Middle frontal gyrus (tissue), 1 donor: ENCODE measurements at regions not wholly inside any gene's neighbourhood (a gene's known extent, or its start where the extent isn't known, plus 50 kb on each side); places are given as distances from the start of the nearest gene placed in this dataset.

Experiments used
- DNase-seq: peaks from one replicate; pipeline ENCODE4 v3.0.0-alpha.2; 2015; ENCODE audit warnings: low spot score; ENCODE audit errors: extremely low spot score

DNA sequence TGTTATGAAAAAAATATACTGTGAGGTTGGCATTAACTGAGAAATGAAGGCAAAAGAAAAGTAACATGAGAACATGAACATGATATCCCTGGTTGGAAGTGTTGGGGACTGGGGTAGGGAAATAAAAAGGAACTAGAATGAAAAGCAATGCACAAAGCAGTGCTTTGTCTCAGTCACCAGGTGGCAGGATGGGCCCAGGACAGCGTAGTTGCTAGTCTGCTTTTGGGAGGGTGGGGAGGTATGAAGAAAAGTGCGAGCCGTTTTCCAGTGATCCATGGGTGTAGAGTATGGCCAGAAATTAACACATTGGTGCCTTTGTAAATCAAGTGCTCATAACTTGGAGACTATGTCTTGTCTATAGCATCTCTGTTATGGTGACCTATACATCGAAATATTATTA lies 662.5 kb upstream of the SALL1 start:
- DNase-seq: no peak

DNA sequence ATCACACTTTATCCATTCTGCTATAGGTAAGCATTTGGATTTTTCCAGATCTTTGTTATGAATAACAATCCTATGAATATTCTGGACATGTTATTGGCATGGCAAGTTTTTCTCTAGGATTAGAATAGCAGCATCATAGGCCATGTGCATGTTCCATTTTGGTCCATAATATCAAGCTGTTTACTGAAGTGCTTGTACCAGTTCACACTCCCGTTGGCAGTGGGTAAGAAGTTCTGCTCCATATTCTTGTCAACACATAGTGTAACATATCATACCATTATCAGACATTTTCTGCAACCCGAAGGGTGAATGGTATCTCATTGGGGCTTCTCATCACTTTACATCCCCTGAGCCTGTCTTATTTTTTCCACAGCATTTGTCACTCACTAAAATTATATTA lies 661.9 kb upstream of the SALL1 start:
- no peak for DNase-seq

DNA sequence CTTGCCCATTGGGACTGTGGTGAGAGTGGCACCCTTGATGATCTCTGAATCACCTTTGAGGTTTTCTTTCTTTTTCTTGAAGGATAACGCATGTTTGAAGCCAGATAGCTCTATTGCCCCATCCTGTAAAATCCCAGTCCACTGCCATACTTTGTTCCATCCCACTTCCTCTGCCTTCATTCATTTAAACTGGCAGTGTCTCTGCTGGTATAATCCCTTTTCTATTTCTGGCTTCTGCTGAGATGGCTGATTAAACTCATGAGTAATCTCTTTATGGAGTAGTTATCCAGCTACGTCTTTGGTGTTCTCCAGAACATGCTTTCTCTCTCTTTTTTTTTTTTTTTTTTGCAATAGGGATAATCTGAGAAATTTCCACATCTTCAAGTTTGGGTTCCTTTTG lies 656.5 kb upstream of the SALL1 start:
- DNase-seq: no peak

DNA sequence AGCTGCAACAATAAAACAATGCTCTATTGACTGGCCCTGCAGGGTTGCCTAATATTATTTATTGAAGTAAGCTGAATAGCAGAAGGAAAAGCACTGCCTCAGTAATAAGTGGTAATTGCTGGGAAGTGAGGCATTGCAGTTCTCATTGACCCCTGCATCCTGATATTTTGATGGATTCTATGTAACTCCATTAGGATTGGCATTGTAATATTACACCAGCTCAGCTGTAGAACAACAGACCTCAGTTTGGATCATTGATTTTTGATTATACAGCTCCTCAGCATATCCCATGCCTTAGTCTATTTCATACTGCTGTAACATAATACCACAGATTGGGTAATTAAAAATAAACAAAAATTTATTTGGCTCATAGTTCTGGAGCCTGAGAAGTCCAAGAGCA lies 650.6 kb upstream of the SALL1 start:
- no peak for DNase-seq

DNA sequence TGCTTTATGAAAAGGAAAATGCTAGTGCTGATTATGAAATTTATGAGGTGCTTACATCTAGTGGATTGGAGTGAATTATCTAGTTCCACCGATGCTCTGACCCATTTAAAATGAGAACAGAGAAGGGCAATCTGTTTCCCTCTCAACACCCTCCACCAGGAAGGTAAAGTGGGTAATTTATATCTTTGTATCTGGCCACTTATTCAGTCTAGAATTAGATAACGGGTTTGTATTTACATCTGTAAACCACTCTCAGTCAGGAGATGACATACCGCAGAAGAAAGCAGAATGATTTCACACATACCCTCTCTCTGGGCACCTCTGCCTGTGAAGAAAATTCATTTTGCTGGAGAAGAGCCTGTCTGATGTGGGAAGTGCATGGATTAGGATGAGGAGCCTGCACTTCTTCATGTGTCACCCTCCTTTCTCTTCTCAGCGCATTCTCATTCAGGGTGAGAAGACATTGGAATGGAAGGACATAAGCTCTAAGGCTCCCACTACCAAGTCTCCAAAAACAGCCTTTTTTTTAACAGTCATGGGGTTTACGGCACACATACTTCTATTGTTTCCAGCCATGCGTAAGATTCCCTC lies 646.7 kb upstream of the SALL1 start:
- DNase-seq: no peak

DNA sequence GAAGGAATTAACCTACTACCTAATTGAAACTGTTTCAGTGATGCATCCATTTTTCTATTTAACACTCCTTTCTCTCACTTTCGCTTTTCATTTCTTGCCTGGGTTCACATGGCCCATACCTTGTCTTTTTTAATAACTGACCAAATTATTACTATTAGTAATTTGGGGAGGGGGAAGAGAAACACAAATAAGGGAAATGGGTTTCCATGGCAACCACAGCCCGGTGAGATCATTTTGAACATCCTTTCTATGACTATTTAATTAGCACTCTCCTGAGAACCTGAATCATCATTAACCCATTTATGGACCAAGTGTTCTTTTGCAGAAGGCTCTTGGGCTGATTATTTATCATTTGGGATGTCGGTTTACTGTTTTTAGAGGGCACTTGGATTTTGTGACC lies 628.2 kb upstream of the SALL1 start:
- no peak for DNase-seq

DNA sequence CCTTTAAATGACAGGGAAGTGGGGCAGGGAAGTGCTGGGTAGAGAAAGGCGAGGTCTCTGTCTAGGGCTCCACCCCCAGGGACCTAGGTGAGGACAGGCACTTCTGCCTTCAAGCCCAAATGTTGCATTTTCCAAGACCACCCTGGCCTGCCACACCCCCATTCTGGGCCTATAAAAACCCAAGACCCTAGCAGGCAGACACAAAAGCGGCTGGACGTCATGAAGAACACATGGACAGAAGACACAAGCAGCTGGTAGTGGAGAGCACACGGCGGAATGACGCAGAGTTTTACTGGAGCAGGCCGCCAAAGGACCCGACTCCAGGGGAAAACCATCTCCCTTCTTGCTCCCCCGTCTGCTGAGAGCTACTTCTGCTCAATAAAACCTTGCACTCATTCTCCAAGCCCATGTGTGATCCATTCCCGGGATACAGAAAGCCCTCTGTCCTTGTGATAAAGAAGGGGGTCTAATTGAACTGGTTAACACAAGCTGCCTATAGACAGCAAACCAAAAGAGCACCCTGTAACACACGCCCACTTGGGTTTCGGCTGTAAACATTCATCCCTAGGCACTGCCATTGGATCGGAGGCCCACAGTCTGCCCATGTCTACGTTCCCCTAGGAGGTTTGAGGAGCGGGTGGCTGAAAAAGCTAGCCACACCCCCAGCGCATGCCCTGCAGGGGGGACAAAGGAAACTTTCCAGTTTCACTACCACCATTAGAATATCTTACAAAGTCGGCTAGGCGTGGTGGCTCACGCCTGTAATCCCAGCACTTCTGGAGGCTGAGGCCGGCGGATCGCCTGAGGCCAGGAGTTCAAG lies 622.2 kb upstream of the SALL1 start:
- DNase-seq: no peak

DNA sequence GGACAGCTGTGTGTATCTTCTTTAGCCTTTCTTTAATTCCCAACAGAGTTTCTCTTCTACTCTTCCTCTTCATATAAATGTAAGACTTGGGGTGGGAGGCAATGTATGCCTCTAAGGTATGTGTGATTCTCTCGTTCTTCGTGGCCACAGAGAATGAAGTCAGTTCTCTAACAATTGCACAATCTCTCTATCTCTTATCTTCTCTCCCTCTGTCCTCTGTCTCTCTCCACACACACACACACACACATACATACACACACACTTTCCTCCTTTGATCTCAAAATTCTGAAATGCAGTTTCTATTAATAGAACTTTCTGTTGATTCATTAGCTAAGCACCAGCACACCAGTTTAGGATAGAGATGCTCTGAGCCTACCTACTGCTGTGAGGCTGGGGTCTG lies 615.7 kb upstream of the SALL1 start:
- DNase-seq: no peak

DNA sequence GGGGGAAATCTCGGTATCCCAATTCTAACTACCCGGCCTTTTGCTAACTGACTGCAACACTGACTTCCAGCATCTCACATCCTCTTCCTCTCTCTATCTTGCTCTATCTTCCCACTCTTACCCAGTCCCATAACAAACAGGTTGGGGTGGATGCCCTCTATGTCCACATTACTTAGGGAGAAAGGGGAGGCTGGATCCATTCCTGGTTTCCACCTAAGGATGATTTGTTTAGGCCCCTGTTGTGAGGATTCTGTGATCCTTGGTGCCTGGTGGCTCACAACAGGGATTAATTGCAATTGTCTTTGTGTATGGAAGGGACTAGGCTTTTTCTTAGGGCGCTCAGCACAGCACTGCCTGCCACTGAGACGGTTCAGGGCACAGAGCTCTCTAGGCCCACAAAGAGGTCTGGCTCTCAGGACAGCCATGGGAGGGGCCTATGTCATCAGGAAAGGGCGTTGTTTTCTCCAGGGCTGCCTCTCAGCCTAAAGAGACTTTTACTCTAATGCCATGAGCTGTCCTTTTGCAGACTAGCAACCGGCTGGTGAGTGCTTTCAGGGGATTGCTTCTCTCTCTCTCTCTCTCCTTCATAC lies 612.1 kb upstream of the SALL1 start:
- no peak for DNase-seq

DNA sequence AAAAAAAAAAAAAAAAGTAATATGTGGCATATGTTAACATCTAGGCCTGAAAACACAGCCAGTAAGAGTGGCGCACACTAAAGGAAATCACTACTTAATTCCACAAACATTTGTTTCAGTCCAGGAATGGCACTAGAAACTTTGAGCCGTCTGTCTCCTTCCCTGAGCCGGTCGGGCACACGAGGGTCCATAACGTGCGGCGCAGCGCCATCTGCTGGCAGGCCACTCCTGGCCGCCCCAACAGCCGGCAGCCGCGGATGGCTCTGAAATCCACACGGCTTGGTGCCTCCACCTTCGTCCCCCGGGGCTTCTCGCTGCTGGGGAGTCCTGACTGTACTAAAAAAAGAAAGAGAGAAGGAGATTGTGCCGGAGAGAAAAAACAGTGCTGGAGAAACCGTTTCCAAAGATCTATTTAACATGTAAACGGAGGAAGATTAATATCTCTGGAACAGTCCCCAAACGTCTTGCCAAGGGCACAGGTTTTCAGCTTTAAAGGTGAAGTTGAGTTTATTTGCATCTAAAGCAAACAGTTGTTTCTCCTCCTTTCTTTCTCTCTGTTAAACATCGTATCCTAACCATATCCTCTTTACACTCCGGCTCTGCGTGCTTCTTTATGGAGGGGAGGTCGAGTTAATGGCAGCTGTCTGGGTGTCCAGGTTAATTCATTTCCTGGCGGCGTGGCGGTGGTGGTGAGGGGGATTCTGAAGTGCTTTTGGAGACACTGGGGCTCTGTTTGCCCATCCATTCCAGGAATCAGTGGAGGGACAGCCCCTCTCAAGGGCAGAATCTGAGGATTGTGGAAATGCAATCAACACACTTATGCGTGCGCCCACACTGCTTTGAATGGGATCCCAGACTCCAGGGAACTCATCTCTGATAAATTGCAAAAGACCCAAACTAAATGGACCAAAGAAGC lies 611.3 kb upstream of the SALL1 start:
- DNase-seq: peak; percentile 65

DNA sequence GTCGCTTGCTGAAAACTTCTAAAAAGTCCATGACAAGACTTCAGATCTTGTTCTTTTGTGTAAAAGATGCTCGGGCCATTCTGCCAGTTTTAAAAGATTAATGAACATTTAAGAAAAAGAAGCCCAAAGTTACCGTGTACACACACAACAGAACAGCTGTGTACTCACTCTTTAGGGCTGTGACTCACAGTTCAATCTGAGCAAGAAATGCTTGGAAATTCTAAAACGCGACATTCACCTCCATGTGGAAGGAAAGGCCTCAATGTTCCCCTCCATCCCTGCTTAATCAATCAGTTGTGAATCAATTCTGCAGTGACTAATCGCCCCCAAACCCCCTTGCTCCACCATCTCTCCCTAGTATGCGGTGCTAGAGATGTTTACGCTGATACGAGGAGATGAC lies 609.9 kb upstream of the SALL1 start:
- DNase-seq: no peak

DNA sequence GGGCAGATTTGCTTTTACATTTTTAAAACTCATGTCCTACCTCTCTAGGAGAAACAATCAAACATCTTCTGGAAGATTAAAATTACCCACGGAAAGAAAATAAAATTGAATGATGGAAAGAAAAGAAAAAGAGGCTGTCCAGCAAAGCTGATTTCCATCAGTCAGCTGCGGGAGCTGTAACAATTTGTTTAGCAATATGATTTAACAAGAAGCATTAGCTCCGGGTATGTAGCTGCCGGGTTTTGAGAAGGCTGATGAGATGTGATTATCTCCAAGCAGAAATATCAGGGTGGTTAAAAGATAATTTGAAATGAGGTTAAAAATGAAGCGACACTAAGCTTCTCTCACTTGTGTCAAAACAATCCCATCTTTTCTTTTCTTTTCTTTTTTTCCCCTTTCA lies 608.9 kb upstream of the SALL1 start:
- no peak for DNase-seq

DNA sequence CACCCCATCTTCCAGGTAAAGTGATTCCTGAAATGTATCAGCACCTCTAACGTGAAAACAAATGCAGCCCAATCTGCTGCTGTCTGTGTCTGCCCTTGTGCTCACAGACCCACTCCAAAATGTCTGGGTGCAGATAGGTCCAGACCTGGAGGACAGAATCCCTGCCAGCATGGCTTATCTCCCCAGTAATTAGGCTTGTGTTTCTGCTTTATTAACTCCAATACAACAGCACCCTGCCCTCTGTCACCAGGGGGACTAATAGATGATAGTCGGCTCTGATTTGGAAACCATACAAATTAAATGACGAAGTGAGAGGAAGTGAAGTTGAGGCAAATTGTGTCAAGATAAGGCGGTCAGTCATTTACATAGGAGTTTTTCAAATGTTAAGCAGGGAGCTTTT lies 608.3 kb upstream of the SALL1 start:
- DNase-seq: no peak

DNA sequence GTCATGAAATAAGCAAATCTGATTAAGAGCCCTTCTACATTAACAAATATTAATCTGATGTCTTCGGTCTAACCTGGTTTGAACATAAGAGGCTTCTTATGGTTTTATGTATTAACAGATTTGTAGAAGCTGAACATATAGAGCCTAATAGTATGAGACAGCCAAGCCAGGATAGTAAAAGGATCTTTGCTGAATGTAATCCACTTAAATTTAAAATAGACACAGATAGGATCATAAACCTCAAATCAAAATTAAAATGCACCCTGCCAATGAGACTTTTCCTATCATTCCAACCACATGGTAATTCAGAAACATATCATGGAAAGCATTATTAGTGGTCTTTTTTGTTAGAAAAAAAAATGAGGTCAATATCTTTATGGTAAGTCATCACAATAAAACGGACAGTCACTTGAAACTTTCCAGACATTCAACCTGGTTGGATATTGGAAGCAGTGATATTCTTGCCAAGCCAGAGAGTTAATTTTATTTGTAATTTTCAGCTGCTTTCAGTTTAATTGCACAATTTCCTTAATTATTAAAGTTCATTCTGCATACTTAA lies 606.9 kb upstream of the SALL1 start:
- no peak for DNase-seq

DNA sequence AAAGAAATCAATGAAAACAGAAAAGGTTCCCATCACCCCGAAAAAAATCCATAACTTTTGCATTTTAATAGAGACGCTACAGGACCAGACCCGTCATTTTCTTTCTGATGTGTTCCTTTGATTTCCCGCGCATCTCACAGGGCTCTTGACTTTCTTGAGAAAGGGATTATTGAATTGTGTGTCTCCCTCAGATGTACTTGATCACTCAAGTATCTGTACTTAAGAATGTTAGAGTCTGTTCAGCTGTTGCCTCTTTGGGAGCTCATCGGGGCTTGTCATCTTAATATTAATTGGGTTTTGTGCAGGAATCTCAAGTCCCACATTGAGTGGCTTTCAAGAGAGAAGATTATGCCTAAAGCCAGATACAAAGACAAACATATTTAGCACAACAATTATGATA lies 606.4 kb upstream of the SALL1 start:
- DNase-seq: no peak

DNA sequence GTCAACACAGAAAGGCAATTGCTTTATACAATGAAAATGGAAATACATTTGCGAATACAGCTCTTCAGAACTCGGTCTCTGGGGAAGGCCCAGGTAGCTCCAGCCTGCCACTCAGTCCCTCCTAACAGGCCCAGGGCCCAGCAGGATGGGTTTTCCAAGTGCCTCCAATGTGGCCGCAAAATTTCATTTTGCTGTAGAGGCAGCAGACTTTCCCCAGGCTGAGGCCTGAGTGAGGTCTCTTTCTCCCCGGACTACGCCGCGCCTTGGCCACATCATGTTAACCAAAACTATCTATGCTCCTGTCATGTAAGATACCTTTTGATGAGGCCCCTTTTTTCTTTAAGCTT lies 606.0 kb upstream of the SALL1 start:
- no peak for DNase-seq

DNA sequence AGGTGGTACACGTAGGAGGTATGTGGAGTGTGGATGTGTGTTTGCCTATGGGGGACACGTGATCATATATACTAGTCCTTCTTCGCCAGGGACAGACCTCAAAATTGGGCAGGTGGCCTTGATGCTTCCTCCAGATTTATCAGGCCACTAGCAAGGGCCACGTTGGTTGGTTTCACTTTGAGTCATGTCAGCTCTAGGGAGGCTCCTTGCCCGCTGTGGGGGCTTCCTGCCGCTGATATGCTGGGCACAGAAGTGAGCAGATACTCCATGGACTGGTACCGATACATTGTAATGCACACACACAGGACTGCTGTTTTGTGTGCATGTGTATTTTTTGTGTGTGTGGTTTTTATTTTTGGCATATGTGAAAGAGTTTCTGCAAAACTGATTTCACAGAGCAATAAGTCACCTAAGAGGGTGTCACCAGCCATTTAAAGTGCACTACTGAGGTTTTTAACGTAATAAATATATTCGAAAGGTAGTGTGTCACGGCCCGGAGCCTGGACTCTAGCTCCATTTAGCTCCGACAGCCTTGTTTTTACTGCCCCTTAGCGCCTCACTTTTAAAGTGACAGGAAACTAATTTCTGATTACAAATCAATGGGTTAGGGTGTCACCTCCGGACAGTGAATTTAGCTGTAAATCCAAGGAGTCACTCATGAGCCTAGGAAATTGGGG lies 605.5 kb upstream of the SALL1 start:
- no peak for DNase-seq

DNA sequence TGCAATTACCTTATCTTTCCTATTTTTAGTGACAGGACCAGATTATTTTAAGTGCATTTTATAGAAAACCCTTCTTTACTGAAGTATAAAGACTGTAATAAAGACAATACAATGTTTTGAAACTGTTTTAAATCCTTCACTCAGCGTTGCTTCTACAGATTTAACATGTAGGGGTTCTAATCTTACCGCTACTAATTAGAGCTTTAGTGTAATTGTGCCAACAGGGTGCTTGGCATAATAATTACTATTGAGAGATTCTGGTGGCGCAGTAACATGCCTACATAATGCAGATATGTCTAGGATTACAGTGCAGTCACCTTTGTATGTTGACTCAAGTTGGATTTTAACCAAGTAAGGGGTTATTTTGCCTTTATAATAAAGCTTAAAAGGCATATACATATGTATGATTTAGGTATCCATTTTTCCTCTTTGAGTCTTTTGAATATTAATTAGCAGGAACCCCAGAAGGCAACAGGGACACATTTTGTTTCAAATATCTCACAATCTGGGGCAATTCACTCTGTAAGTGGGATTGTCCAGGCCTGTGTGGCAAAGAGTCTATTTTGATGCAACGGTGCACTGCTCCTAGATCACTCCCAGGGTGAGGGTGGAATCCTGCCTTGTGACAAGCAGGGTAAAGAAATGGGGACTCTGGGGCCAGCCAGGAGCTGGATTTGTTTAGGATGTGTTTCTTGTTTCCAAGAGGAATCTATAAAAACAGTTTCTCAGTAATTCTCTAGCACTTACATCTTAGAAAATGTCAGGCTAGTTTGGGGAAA lies 604.7 kb upstream of the SALL1 start:
- DNase-seq: no peak

DNA sequence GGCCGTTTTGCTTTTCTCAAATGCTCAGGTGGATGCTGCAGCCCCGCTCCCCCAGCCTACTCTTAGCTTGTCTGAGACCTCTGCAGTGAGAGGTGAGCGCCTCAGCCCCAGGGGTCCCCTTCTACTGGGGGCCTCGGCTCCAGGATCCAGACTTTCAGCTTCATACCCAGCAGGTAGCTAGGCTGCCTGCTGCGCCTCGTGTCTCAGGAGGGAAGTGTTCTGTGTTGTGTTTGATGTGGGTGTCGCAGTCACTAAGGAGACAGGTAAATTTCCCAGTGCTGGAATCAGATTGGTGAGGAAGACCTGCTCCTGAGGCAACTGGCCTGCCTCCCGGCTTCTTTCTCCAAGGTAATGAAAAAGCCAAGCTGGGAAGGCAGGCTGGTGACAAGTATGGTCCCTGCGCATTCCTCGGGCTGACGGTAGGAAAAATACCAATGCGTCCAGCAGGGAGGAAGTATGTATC lies 604.0 kb upstream of the SALL1 start:
- no peak for DNase-seq

DNA sequence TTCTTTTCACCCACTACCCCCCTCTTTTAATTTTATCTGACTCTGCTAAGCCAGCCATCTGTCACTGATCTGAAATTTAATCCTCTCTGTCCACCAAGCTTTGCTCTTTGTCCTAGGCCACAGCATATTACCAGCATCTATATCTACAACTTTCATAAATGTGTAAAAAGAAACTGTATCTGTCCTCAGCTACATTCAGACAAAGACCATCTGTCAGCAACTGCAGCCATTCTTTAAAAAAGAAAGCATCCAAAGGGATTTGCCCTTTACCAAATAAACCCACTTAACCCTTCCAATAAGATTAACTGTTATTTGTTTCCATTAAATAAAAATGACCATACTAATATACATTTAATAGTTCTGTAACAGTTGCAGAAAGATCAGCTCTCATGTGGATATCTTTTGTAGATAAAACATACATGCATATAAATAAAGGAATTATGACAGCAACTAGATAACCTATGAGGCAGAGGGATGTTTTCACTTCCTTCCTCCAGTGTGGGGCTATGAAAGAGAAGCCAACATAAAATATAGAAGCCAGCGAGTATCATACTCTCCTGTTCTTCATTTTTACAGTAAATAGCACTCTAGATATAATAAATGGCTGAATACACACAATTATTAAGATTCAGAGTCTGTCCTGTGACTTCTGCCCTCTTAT lies 602.5 kb upstream of the SALL1 start:
- no peak for DNase-seq
